ENCODE measurements at regions not wholly inside any gene's neighbourhood (a gene's known extent, or its start where the extent isn't known, plus 50 kb on each side); places are given as distances from the start of the nearest gene placed in this dataset.
"Not testable (repeated sequence)": the region's sequence is repeated elsewhere in the genome, so short reads cannot be mapped to it uniquely, and the experiment has no call there.

- DNase-seq: no peak
Observed at GRCh38 chr2:223470602-223471001, 131.6 kb downstream of the SCG2 start.

GRCh38 chr2:223472771-223473170 lies 129.4 kb downstream of the SCG2 start:
- DNase-seq: no peak

GRCh38 chr2:223474893-223475292 lies 127.3 kb downstream of the SCG2 start:
- DNase-seq: no peak

GRCh38 chr2:223475901-223476300 lies 126.3 kb downstream of the SCG2 start:
- no peak for DNase-seq

- DNase-seq: no peak
Observed at GRCh38 chr2:223477318-223477717, 124.8 kb downstream of the SCG2 start.

- no peak for DNase-seq
Observed at GRCh38 chr2:223481486-223481885, 120.7 kb downstream of the SCG2 start.

- no peak for DNase-seq
Observed at GRCh38 chr2:223486751-223487150, 115.4 kb downstream of the SCG2 start.

- DNase-seq: no peak
Observed at GRCh38 chr2:223487214-223487846, 114.8 kb downstream of the SCG2 start.

GRCh38 chr2:223488814-223489213 lies 113.3 kb downstream of the SCG2 start:
- peak; percentile 60 for DNase-seq

GRCh38 chr2:223494496-223494895 lies 107.7 kb downstream of the SCG2 start:
- no peak for DNase-seq

GRCh38 chr2:223494942-223495341 lies 107.2 kb downstream of the SCG2 start:
- no peak for DNase-seq

GRCh38 chr2:223496853-223497252 lies 105.3 kb downstream of the SCG2 start:
- not testable (repeated sequence) for DNase-seq

GRCh38 chr2:223500709-223501108 lies 101.5 kb downstream of the SCG2 start:
- DNase-seq: no peak

- no peak for DNase-seq
Observed at GRCh38 chr2:223501641-223502040, 100.5 kb downstream of the SCG2 start.

- no peak for DNase-seq
Observed at GRCh38 chr2:223503746-223504145, 98.4 kb downstream of the SCG2 start.

GRCh38 chr2:223508372-223508771 lies 93.8 kb downstream of the SCG2 start:
- DNase-seq: no peak

GRCh38 chr2:223510713-223511112 lies 91.4 kb downstream of the SCG2 start:
- DNase-seq: no peak

GRCh38 chr2:223511168-223511567 lies 91.0 kb downstream of the SCG2 start:
- no peak for DNase-seq

GRCh38 chr2:223513771-223514455 lies 88.2 kb downstream of the SCG2 start:
- DNase-seq: no peak

GRCh38 chr2:223519471-223519870 lies 82.7 kb downstream of the SCG2 start:
- no peak for DNase-seq

GRCh38 chr2:223522796-223523195 lies 79.4 kb downstream of the SCG2 start:
- DNase-seq: no peak

GRCh38 chr2:223523551-223524001 lies 78.6 kb downstream of the SCG2 start:
- no peak for DNase-seq

- no peak for DNase-seq
Observed at GRCh38 chr2:223524066-223524465, 78.1 kb downstream of the SCG2 start.

GRCh38 chr2:223526106-223526505 lies 76.1 kb downstream of the SCG2 start:
- peak; percentile 3 for DNase-seq

GRCh38 chr2:223528036-223528435 lies 74.1 kb downstream of the SCG2 start:
- DNase-seq: peak; percentile 33

Measured in dermis blood vessel endothelial cell (primary cell).